NCI-H345 (cell line): ENCODE measurements at regions not wholly inside any gene's neighbourhood (a gene's known extent, or its start where the extent isn't known, plus 50 kb on each side); places are given as distances from the start of the nearest gene placed in this dataset.

Experiments
- DNase-seq: peaks from one replicate; lab custom pipeline; 2025; lab: John Stamatoyannopoulos, UW

DNA sequence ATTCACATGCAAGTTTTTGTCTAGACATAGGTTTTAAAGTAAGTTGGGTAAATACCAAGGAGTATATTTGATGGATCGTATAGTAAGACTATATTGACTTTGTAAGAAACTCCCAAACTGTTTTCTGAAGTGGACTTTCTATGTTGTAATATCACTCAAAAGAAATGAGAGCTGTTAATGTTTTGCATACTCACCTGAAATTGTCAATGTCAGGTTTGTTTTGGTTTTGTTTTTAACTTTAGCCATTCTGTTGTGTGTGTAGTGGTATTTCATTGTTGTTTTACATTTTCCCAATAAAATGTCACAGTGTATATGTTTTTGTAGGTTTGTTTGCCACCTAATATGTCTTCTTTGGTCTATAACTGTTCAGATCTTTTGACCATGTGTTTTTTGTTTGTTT lies 375.7 kb upstream of the CDH9 start:
- no peak for DNase-seq

DNA sequence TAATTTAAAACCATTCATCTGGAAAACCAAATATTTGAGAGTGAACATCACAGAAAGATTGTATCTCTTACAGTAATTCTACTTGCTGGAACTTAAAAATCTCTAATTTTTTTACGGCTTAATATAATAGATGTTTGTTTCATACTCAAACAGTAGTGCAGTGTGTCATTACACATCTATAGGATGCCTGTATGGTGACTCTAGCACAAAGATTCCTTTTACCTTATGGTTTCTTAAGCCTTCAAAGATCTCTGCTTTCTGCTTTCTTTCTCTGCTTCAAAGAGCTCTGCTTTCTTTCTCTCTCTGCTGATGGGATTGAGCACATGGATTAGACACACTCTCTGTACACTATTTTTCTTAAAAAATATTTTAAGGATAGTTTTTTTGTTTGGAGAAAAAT lies 374.0 kb upstream of the CDH9 start:
- no peak for DNase-seq

DNA sequence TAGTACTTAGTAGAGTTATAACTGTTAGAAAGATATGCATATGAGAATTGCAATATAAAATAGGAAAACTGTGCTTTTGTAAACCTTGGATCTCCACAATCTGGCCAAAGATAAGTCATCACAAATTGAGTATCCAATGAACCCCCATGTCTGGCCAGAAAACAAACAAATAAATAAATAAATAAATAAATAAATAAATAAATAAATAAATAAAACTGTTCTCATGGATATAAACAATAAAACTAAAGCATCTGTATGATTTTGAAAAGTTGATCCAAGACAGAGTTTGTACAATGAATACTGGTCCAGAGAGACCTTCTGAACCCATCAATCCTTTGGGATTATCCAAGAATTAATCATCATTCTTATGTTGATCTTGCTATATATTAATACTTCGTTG lies 367.6 kb upstream of the CDH9 start:
- DNase-seq = no peak

DNA sequence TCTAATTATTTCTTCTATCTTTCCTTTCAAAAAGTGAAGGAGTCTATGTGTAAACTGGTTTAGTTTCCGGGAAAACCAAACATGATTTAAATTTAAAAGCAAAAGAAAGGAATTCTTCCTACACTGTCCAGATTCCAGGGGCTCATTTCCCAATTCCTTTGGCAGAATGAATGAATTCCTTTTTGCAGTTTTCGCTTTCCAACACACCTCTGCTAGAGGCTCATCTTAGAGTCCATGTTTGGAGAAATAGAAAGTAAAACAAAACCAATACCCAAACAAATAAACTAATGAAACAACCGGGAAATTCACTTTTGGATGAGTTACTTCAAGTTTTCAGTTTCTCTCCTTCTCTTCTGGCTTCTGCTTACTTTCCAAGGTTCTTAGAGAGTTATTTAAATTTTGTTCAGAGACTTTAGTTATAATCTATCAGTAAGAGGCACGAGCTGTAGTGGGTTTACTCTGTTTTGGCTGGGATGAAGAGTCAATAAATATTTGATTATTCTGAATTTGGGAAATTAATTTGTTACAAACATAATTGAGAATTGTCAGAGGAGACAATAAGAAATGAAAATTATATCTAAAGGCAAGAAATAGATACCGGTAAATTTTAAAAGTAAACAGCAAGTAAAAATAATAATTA lies 365.0 kb upstream of the CDH9 start:
- no peak for DNase-seq

GRCh38 chr5:27402828-27403227 lies 364.4 kb upstream of the CDH9 start:
- no peak for DNase-seq

GRCh38 chr5:27396998-27397397 lies 358.6 kb upstream of the CDH9 start:
- no peak for DNase-seq

GRCh38 chr5:27392716-27393115 lies 354.3 kb upstream of the CDH9 start:
- no peak for DNase-seq

DNA sequence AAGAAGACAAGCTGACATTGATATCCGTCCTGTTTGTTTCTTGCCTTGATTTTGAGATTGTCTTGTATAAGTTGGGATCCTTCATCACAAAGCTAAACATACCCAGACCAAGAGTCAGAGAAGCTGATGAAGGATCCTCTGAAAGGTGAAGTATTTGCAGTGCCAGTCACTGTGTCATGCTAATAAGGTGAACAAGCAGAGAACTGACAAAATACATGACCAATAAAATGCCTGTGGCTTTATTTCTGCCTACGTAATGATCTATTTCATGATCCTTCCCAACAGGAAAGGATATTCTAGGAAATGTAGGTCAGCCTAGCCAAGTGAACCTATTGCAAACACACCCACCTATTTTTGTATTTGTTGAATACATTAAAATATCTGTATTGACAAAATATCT lies 351.3 kb upstream of the CDH9 start:
- no peak for DNase-seq

- no peak for DNase-seq
These were observed 350.4 kb upstream of the CDH9 start for GRCh38 chr5:27388755-27389154.

DNA sequence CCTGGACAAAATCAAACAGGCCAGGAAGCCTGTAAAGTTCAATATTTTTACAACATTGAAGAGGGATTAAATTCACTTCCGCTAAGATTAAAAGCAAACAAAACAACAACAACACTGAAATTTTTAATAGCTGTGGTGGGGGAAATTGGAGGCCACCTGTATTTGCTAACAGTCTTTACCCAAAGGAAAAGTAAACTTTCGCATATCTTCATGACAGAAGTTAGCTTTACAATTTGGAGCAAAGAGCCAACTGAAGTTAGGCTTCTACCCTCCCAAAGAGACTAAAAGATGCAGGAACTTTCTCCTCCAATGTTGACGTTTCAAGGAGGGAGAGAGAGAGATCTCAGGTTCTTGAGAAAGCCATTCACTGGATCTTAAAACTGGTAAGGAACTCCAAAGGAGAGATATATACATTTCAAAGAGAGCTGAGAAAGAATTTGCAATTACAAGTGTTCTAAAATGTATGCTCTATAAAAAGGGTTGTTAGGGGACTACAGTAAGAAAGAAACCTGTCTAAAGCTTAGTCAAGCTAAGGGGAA lies 349.2 kb upstream of the CDH9 start:
- DNase-seq = no peak

- DNase-seq = no peak
These were observed 343.3 kb upstream of the CDH9 start for GRCh38 chr5:27381686-27382085.

DNA sequence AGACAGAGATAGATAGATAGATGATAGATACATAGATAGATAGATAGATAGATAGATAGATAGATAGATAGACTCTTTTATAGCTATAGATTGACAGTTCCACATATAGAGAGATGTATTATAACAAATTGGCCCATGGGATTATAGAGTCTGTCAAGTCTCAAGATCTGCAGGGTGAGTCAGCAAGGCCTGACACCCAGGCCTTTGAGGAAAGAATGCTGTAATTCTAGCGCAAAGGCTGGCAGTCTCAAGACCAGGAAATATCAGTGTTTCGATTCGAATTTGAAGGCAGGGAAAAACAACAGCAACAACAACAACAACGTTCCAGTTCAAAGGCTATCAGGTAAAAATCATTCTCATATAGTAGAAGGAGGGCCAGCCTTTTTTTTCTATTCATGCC lies 339.2 kb upstream of the CDH9 start:
- no peak for DNase-seq

DNA sequence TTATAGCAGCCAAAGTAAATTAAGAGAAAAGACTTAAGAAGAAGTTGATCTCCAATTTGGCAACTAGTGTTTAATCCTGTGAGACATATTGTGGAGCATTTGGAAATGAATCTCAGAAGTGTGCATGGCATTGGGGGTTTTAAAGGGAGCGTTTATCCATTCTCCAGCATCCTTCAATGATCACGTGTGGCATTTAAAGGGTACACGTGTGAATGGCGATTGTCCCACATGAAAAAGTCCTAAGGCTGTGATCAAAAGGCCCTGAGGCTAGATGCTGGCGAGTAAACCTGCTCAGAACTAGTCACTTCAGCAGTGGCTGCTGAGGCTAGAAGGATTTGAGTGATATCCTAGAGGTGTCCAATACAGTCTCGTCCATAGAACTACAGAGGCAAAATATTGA lies 315.6 kb upstream of the CDH9 start:
- DNase-seq = no peak

- DNase-seq = no peak
These were observed 315.2 kb upstream of the CDH9 start for GRCh38 chr5:27353540-27353939.

- DNase-seq = no peak
These were observed 303.0 kb upstream of the CDH9 start for GRCh38 chr5:27341342-27341741.

- no peak for DNase-seq
These were observed 298.4 kb upstream of the CDH9 start for GRCh38 chr5:27336817-27337216.

DNA sequence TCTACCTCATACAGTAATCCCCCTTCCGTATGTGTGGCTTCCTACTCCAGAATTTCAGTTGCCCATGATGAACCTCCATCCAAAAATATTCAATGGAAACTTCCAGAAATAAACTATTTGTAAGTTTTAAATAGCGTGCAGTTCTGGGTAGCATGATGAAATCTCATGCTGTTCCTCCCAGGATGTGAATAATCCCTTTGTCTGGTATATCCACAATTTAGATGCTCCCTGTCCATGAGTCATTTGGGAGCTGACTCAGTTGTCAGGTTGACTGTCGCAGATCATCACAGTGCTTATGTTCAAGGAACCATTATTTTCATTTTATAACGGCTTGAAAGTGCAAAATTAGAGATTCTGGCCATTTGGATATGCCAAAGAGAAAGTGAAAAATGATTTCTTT lies 290.1 kb upstream of the CDH9 start:
- DNase-seq = no peak

DNA sequence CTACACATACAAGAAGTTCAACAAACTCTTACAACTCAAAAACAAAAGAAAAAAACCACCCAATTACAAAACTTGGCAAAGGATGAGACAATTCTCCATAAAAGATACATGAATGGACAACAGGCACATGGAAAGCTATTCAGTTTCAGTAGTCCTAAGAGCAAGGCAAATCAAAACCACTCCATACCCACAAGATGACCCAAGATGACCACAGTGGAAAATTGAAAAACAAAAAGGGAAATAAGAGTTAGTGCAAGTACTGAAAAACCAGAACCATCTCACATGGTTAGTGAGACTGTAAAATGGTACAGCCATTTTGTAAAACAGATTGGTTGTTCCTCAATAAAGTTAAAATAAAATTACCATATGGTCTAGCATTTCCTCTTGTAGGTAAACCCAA lies 287.1 kb upstream of the CDH9 start:
- no peak for DNase-seq

DNA sequence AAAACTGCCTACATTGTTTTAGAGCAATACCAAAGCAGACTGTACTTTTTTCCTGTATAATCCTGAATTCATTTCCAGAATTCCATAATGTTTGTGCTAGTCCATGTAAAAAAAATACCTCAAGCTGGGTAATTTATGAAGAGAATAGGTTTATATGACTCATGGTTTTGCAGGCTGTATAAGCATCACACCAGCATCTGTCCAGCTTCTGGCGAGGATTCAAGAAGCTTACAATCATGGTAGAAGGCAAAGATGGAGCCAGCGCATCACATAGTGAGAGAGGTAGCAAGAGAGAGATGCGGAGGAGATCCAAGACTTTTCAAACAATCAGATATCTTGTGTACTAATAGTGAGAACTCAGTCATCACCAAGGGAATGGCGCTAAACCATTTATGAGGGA lies 280.3 kb upstream of the CDH9 start:
- DNase-seq = no peak

DNA sequence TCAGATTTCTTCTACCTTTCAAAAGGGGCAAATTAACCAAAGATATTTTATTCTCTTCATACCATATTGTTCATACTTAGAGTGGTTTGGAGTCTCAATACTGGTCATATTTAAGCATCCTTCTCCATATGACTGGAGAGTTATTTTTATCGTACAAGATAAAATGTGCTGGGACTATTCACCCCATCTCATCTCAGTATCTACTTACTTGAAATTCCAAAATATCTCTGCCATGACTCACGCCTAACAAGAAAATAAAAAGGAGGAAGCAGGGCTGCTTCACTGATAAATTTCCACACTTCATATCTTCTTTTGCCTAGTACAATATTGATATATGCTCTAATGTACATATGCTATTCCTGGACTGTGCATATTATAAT lies 277.9 kb upstream of the CDH9 start:
- DNase-seq = no peak

- no peak for DNase-seq
These were observed 277.2 kb upstream of the CDH9 start for GRCh38 chr5:27315363-27316270.

GRCh38 chr5:27313549-27313948 lies 275.2 kb upstream of the CDH9 start:
- DNase-seq = no peak

GRCh38 chr5:27312291-27312893 lies 274.0 kb upstream of the CDH9 start:
- no peak for DNase-seq
